K562 (cell line): ENCODE measurements at regions not wholly inside any gene's neighbourhood (a gene's known extent, or its start where the extent isn't known, plus 50 kb on each side); places are given as distances from the start of the nearest gene placed in this dataset.

Source experiments
- ATAC-seq: fragments of 200-7000 bp; cut with Tn5 transposase; 3 replicates; pipeline ENCODE4 v1.9.1; 2020; ENCODE audit warnings: moderate library complexity
- BruUV-seq: library from RNA; stranded (reverse); fragments of 400-500 nt; replicated peaks from 2 replicates; lab custom pipeline; 2021; lab: Mats Ljungman, UMichigan
- CTCF ChIA-PET: fragments of 300-600 bp; formaldehyde crosslinking; extraction: SDS; loops from one replicate; lab custom pipeline; 2021; ENCODE audit warnings: low intra/inter-chr PET ratio; lab: Yijun Ruan, JAX
- POLR2A ChIA-PET: fragments of 300-600, 350-650 bp; sonication (Branson Sonifier 250); formaldehyde crosslinking; extraction: SDS; loops from one replicate; lab custom pipeline; 2021; ENCODE audit warnings: antibody characterized with exemption, inconsistent platforms; lab: Yijun Ruan, JAX
- DNase-seq, 4 experiments: peaks; one replicate each; pipeline versions ENCODE4 v3.0.0 to v3.0.0-alpha.2; 2011 to 2018; ENCODE audit warnings: low spot score in 3 of 4, mixed read lengths in 3 of 4; ENCODE audit errors: extremely low read depth in 1 of 4
- FAIRE-seq: peaks from 2 replicates; lab custom pipeline; 2011; peaks lifted over from hg19 to GRCh38; lab: Jason Lieb, UNC
- H2AFZ ChIP-seq: 2 replicates; pipeline ENCODE4 v1.6.0; 2011; ENCODE audit warnings: low read depth, low read length, control low read depth, inconsistent platforms
- H3K27ac ChIP-seq: fragments of 200-600 bp; 3 replicates; pipeline ENCODE4 v1.8.0; 2011; ENCODE audit warnings: low read depth, mild to moderate bottlenecking, control low read depth, inconsistent platforms, low read length, moderate library complexity, mixed read lengths; ENCODE audit errors: extremely low read depth
- H3K27me3 ChIP-seq, 2 experiments: fragments of 300-600 bp in 1 of 2; 2 replicates in 1 of 2; 3 replicates in 1 of 2; pipeline versions ENCODE4 v1.6.0 to v1.8.0; 2011; ENCODE audit warnings: inconsistent platforms in 2 of 2, low read length in 2 of 2, mild to moderate bottlenecking in 1 of 2, mixed read lengths in 1 of 2, moderate library complexity in 1 of 2; ENCODE audit not compliant: control insufficient read depth in 2 of 2, insufficient read depth in 2 of 2
- H3K36me3 ChIP-seq: fragments of 300-600 bp; 3 replicates; pipeline ENCODE4 v1.8.0; 2011; ENCODE audit warnings: mild to moderate bottlenecking, low read length, inconsistent platforms; ENCODE audit not compliant: control insufficient read depth, insufficient read depth
- H3K4me1 ChIP-seq, 2 experiments: fragments of 200-600 bp in 1 of 2; replicated peaks in 1 of 2; 2 replicates in 1 of 2; 3 replicates in 1 of 2; pipeline versions ENCODE4 v1.5.1 to v1.8.0; 2011; ENCODE audit warnings: inconsistent platforms in 2 of 2, low read length in 2 of 2, mild to moderate bottlenecking in 1 of 2, mixed read lengths in 1 of 2, moderate library complexity in 1 of 2; ENCODE audit not compliant: control insufficient read depth in 2 of 2, insufficient read depth in 2 of 2
- H3K4me2 ChIP-seq: 2 replicates; pipeline ENCODE4 v1.6.1; 2011; ENCODE audit warnings: low read length, control low read depth, inconsistent platforms, mixed read lengths; ENCODE audit not compliant: insufficient read depth
- H3K4me3 ChIP-seq: fragments of 200-600 bp; sonication (generic), shearing (Covaris generic); 2 replicates; pipeline ENCODE4 v1.5.1; 2016; ENCODE audit warnings: control low read depth, inconsistent platforms
- H3K79me2 ChIP-seq: fragments of 200-600 bp; 3 replicates; pipeline ENCODE4 v1.8.0; 2011; ENCODE audit warnings: low read length, inconsistent platforms; ENCODE audit not compliant: control insufficient read depth, insufficient read depth
- H3K9ac ChIP-seq, 2 experiments: 2 replicates each; pipeline versions ENCODE4 v1.6.0 to v1.6.1; 2011; ENCODE audit warnings: low read depth in 2 of 2, low read length in 2 of 2, control low read depth in 1 of 2, inconsistent platforms in 1 of 2, mild to moderate bottlenecking in 1 of 2, mixed read lengths in 1 of 2; ENCODE audit not compliant: insufficient read depth in 1 of 2
- H3K9me1 ChIP-seq: one replicate; pipeline ENCODE4 v1.6.0; 2011; ENCODE audit warnings: inconsistent platforms, mild to moderate bottlenecking, low read length, moderate library complexity; ENCODE audit not compliant: control insufficient read depth, insufficient read depth
- H3K9me3 ChIP-seq: replicated peaks from 2 replicates; pipeline ENCODE4 v1.5.1; 2011; ENCODE audit warnings: low read depth, low read length, inconsistent platforms; ENCODE audit not compliant: control insufficient read depth, insufficient read depth
- H4K20me1 ChIP-seq: replicated peaks from 2 replicates; pipeline ENCODE4 v1.6.1; 2011; ENCODE audit warnings: low read length, inconsistent platforms, mixed read lengths; ENCODE audit not compliant: control insufficient read depth, insufficient read depth
- AFF4 ChIP-seq: sonication (generic); formaldehyde crosslinking; IDR thresholded peaks from 2 replicates; pipeline ENCODE4 v1.8.0; 2023; ENCODE audit warnings: mild to moderate bottlenecking, missing genetic modification reagents
- IRF9 ChIP-seq: fragments of 450-650 bp; IDR thresholded peaks from 2 replicates; pipeline ENCODE4 v1.6.1; 2016; ENCODE audit warnings: missing biosample characterization, missing genetic modification characterization
- MITF ChIP-seq: IDR thresholded peaks from 2 replicates; pipeline ENCODE4 v1.6.1; 2014; ENCODE audit warnings: antibody characterized with exemption
- SRSF1 ChIP-seq: fragments of 200-400 bp; formaldehyde crosslinking; IDR thresholded peaks from 2 replicates; pipeline ENCODE4 v1.6.1; 2017; ENCODE audit warnings: mild to moderate bottlenecking, low read depth, low read length, moderate library complexity
- TRIM24 ChIP-seq, 2 experiments: fragments of 450-650 bp; IDR thresholded peaks; 2 replicates each; pipeline ENCODE4 v1.6.1; 2016
- WGBS: fragments of 100-300 bp; shearing (Covaris generic); methylation state at CpG from one replicate; pipeline ENCODE4 v1.1.6; 2016; ENCODE audit warnings: low coverage, mixed read lengths; ENCODE audit not compliant: insufficient coverage; ENCODE audit errors: missing lambda C conversion rate; 5-methylcytosine and 5-hydroxymethylcytosine counted together
- in situ Hi-C: fragments of 300-500 bp; cut with MboI; formaldehyde crosslinking; loops from 4 replicates; pipeline ENCODE4 v1.15.0; 2018; ENCODE audit warnings: inconsistent platforms, mixed read lengths
- intact Hi-C: fragments of 100-400 bp; cut with micrococcal nuclease; formaldehyde crosslinking; loops from 2 replicates; pipeline ENCODE4 v1.14.2; 2022

- Histone ChIP-seq H3K9ac (no peak overlapping the region), H3K27ac (no peak overlapping the region), H3K79me2 (no peaks in the 10 kb centered on the region), H3K4me2 (no peak overlapping the region), H3K9me1 (no peaks in the 10 kb centered on the region), H4K20me1 (no peaks in the 10 kb centered on the region), H3K4me3 (no peak overlapping the region), H2AFZ (no peak overlapping the region), H3K27me3 (no peaks in the 10 kb centered on the region), H3K4me1 (no peaks in the 10 kb centered on the region), H3K9me3 (no peaks in the 10 kb centered on the region), H3K36me3 (no peaks in the 10 kb centered on the region)
- WGBS, result 9% methylated on average over 1 of the region's 1 CpG
- CTCF ChIA-PET, result no interaction called here
- no TSS peak for BruUV-seq
- ATAC-seq, result no peak
- POLR2A ChIA-PET, result no interaction called here
- intact Hi-C loops (no loop called here), in situ Hi-C loops (no loop called here)
- FAIRE-seq, result no peak
- no peak for DNase-seq
- TF ChIP-seq IRF9 (tag) (no peak), TRIM24 (IDR thresholded peaks at IDR 0.05) (no peak), SRSF1 (no peak)
Observed at GRCh38 chr18:66727991-66728390, 124.1 kb upstream of the CDH19 start.

GRCh38 chr18:66724664-66725356 is 120.9 kb upstream of the CDH19 start:
- Histone ChIP-seq H3K79me2 (no peaks in the 10 kb centered on the region), H3K27me3 (no peaks in the 10 kb centered on the region), H3K27ac (no peak overlapping the region), H3K4me3 (no peak overlapping the region), H3K9me3 (no peaks in the 10 kb centered on the region), H3K4me1 (no peaks in the 10 kb centered on the region), H3K36me3 (no peaks in the 10 kb centered on the region), H3K9me1 (no peaks in the 10 kb centered on the region), H3K9ac (no peak overlapping the region), H2AFZ (no peak overlapping the region), H4K20me1 (no peaks in the 10 kb centered on the region), H3K4me2 (no peak overlapping the region)
- in situ Hi-C loops, result no loop called here
- ATAC-seq (no peak), DNase-seq (no peak), FAIRE-seq (no peak)
- no TSS peak for BruUV-seq
- ChIA-PET POLR2A (no interaction called here), CTCF (no interaction called here)
- WGBS, result 0% methylated on average over 5 of the region's 5 CpGs
- intact Hi-C loops, result no loop called here
- TF ChIP-seq AFF4 (CRISPR knock-in tag), result no peak
- TF ChIP-seq MITF, result no peak
